KMS-11 (cell line): ENCODE measurements at regions not wholly inside any gene's neighbourhood (a gene's known extent, or its start where the extent isn't known, plus 50 kb on each side); places are given as distances from the start of the nearest gene placed in this dataset.
A peak's percentile ranks its signal among the peaks of the same experiment; 100 is the strongest.

Experiments
- H2AFZ ChIP-seq: fragments of 200-600 bp; sonication (generic); 2 replicates; pipeline ENCODE4 v1.6.1; 2016; ENCODE audit warnings: antibody characterized with exemption, mixed run types, low read depth
- H3K27ac ChIP-seq: fragments of 200-600 bp; sonication (generic); 2 replicates; pipeline ENCODE4 v1.6.1; 2016; ENCODE audit warnings: mild to moderate bottlenecking, mixed run types
- H3K27me3 ChIP-seq: fragments of 200-600 bp; sonication (generic); 2 replicates; pipeline ENCODE4 v1.6.1; 2017; ENCODE audit warnings: mild to moderate bottlenecking, low read depth, mixed run types, moderate library complexity; ENCODE audit not compliant: insufficient read depth
- H3K36me3 ChIP-seq: fragments of 200-600 bp; sonication (generic); 2 replicates; pipeline ENCODE4 v1.6.1; 2017; ENCODE audit warnings: mild to moderate bottlenecking, mixed run types; ENCODE audit not compliant: insufficient read depth
- H3K4me1 ChIP-seq: fragments of 200-600 bp; sonication (generic); 2 replicates; pipeline ENCODE4 v1.6.1; 2016; ENCODE audit warnings: mild to moderate bottlenecking, low read depth, mixed run types; ENCODE audit not compliant: poor library complexity, severe bottlenecking
- H3K4me2 ChIP-seq: fragments of 200-600 bp; sonication (generic); 2 replicates; pipeline ENCODE4 v1.7.0; 2016; ENCODE audit warnings: mild to moderate bottlenecking, mixed run types
- H3K4me3 ChIP-seq: fragments of 200-600 bp; sonication (generic); IDR thresholded peaks from 2 replicates; pipeline ENCODE4 v1.6.1; 2017; ENCODE audit warnings: low read depth, low read length, mixed read lengths; ENCODE audit not compliant: insufficient read depth
- H3K79me2 ChIP-seq: fragments of 200-600 bp; sonication (generic); 2 replicates; pipeline ENCODE4 v1.6.1; 2016; ENCODE audit warnings: low read depth, mixed run types; ENCODE audit not compliant: insufficient read depth
- H3K9ac ChIP-seq: fragments of 200-600 bp; sonication (generic); 2 replicates; pipeline ENCODE4 v1.6.1; 2016; ENCODE audit warnings: mild to moderate bottlenecking, mixed run types
- H4K20me1 ChIP-seq: fragments of 200-600 bp; sonication (generic); 2 replicates; pipeline ENCODE4 v1.6.1; 2016; ENCODE audit warnings: mild to moderate bottlenecking, mixed run types; ENCODE audit not compliant: insufficient read depth
- CTCF ChIP-seq: fragments of 200-600 bp; sonication (generic); conservative IDR thresholded peaks from 2 replicates; pipeline ENCODE4 v1.6.1; 2017; ENCODE audit warnings: low read depth, mild to moderate bottlenecking, antibody characterized with exemption, low read length, moderate library complexity, mixed read lengths

GRCh38 chrX:15142084-15142715 is 127.7 kb downstream of the ASB9 start:
- TF ChIP-seq CTCF = no peak
- peak overlapping the region; percentile 14; the same call in 1 of the 2 replicates for H2AFZ ChIP-seq
- no peak overlapping the region for H3K4me3 ChIP-seq
- H4K20me1 ChIP-seq = no peaks in the 10 kb centered on the region
- no peaks in the 10 kb centered on the region for H3K4me1 ChIP-seq
- no peak overlapping the region for H3K9ac ChIP-seq
- no peaks in the 10 kb centered on the region for H3K79me2 ChIP-seq
- no peaks in the 10 kb centered on the region for H3K27me3 ChIP-seq
- 0 out of 2 replicates have a peak overlapping the region, but pooled peaks have one; percentile 25 for H3K4me2 ChIP-seq
- H3K27ac ChIP-seq = no peak overlapping the region
- no peaks in the 10 kb centered on the region for H3K36me3 ChIP-seq

GRCh38 chrX:15136795-15137194 is 133.1 kb downstream of the ASB9 start:
- no peak for TF ChIP-seq CTCF
- Histone ChIP-seq H3K4me2 (no peak overlapping the region), H2AFZ (no peak overlapping the region), H3K36me3 (no peaks in the 10 kb centered on the region), H3K27me3 (no peaks in the 10 kb centered on the region), H3K9ac (no peak overlapping the region), H3K79me2 (no peaks in the 10 kb centered on the region), H3K27ac (no peak overlapping the region), H3K4me1 (no peaks in the 10 kb centered on the region), H4K20me1 (no peaks in the 10 kb centered on the region), H3K4me3 (no peak overlapping the region)

GRCh38 chrX:15129412-15129811 is 140.5 kb downstream of the ASB9 start:
- no peaks in the 10 kb centered on the region for H4K20me1 ChIP-seq
- no peak overlapping the region for H3K9ac ChIP-seq
- H3K4me1 ChIP-seq = no peaks in the 10 kb centered on the region
- no peak overlapping the region for H2AFZ ChIP-seq
- TF ChIP-seq CTCF = no peak
- H3K4me2 ChIP-seq = no peak overlapping the region
- no peak overlapping the region for H3K4me3 ChIP-seq
- no peaks in the 10 kb centered on the region for H3K36me3 ChIP-seq
- H3K79me2 ChIP-seq = no peaks in the 10 kb centered on the region
- H3K27me3 ChIP-seq = no peaks in the 10 kb centered on the region
- H3K27ac ChIP-seq = no peak overlapping the region

GRCh38 chrX:15128861-15129260 is 141.0 kb downstream of the ASB9 start:
- Histone ChIP-seq H3K79me2 (no peaks in the 10 kb centered on the region), H3K4me1 (no peaks in the 10 kb centered on the region), H3K4me3 (no peak overlapping the region), H3K36me3 (no peaks in the 10 kb centered on the region), H3K27ac (no peak overlapping the region), H3K9ac (no peak overlapping the region), H4K20me1 (no peaks in the 10 kb centered on the region), H3K4me2 (no peak overlapping the region), H2AFZ (no peak overlapping the region), H3K27me3 (no peaks in the 10 kb centered on the region)
- TF ChIP-seq CTCF = no peak
